UCSD-AML1 (cell line): ENCODE measurements at regions not wholly inside any gene's neighbourhood (a gene's known extent, or its start where the extent isn't known, plus 50 kb on each side); places are given as distances from the start of the nearest gene placed in this dataset.
"Not testable (repeated sequence)": the region's sequence is repeated elsewhere in the genome, so short reads cannot be mapped to it uniquely, and the experiment has no call there.

Experiments used
- DNase-seq: peaks from one replicate; lab custom pipeline; 2025; ENCODE audit not compliant: unreplicated experiment; lab: John Stamatoyannopoulos, UW

GRCh38 chr4:3865986-3866812 lies 100.0 kb downstream of the ADRA2C start:
- no peak for DNase-seq

GRCh38 chr4:3866813-3867129 lies 100.6 kb downstream of the ADRA2C start:
- DNase-seq: no peak

- DNase-seq: no peak
Measured at GRCh38 chr4:3867403-3868100, 101.4 kb downstream of the ADRA2C start.

- DNase-seq: no peak
Measured at GRCh38 chr4:3868211-3869173, 102.3 kb downstream of the ADRA2C start.

GRCh38 chr4:3869174-3869572 lies 103.0 kb downstream of the ADRA2C start:
- DNase-seq: no peak

- no peak for DNase-seq
Measured at GRCh38 chr4:3869661-3870566, 103.7 kb downstream of the ADRA2C start.

- DNase-seq: no peak
Measured at GRCh38 chr4:3870567-3870962, 104.4 kb downstream of the ADRA2C start.

- DNase-seq: no peak
Measured at GRCh38 chr4:3871181-3871852, 105.1 kb downstream of the ADRA2C start.

- no peak for DNase-seq
Measured at GRCh38 chr4:3871881-3872833, 106.0 kb downstream of the ADRA2C start.

- DNase-seq: no peak
Measured at GRCh38 chr4:3872834-3873313, 106.7 kb downstream of the ADRA2C start.

GRCh38 chr4:3873408-3874027 lies 107.3 kb downstream of the ADRA2C start:
- no peak for DNase-seq

- DNase-seq: no peak
Measured at GRCh38 chr4:3874028-3874415, 107.8 kb downstream of the ADRA2C start.

GRCh38 chr4:3874525-3875110 lies 108.4 kb downstream of the ADRA2C start:
- no peak for DNase-seq

GRCh38 chr4:3875466-3875865 lies 109.3 kb downstream of the ADRA2C start:
- DNase-seq: no peak

- not testable (repeated sequence) for DNase-seq
Measured at GRCh38 chr4:3876057-3876845, 110.1 kb downstream of the ADRA2C start.

- no peak for DNase-seq
Measured at GRCh38 chr4:3877236-3877635, 111.1 kb downstream of the ADRA2C start.

- no peak for DNase-seq
Measured at GRCh38 chr4:3877868-3878267, 111.7 kb downstream of the ADRA2C start.
